Motor neuron (in vitro differentiated cells): ENCODE measurements at regions not wholly inside any gene's neighbourhood (a gene's known extent, or its start where the extent isn't known, plus 50 kb on each side); places are given as distances from the start of the nearest gene placed in this dataset.
A peak's percentile ranks its signal among the peaks of the same experiment; 100 is the strongest.

Experiments
- ATAC-seq, 8 experiments: fragments of 200-7000 bp; cut with Tn5 transposase; replicated peaks in 6 of 8; 2 replicates each; pipeline ENCODE4 v1.8.0; 2021; ENCODE audit warnings: mild to moderate bottlenecking in 8 of 8, moderate library complexity in 8 of 8
- H3K27ac ChIP-seq, 2 donors: fragments of 250-450 bp; sonication (Bioruptor Pico); 2 replicates each; pipeline ENCODE4 v1.9.0; 2021; ENCODE audit warnings: antibody characterized with exemption in 2 of 2, mild to moderate bottlenecking in 2 of 2, moderate library complexity in 1 of 2
- H3K4me1 ChIP-seq, 2 donors: fragments of 250-450 bp; sonication (Bioruptor Pico); replicated peaks in 1 of 2; 2 replicates each; pipeline ENCODE4 v1.6.1; 2021; ENCODE audit warnings: antibody characterized with exemption in 2 of 2, mild to moderate bottlenecking in 2 of 2, moderate library complexity in 1 of 2
- H3K4me3 ChIP-seq, 5 donors: fragments of 250-450 bp; sonication (Bioruptor Pico); 2 replicates each; pipeline ENCODE4 v1.9.0; 2021; ENCODE audit warnings: antibody characterized with exemption in 5 of 5, mild to moderate bottlenecking in 5 of 5, moderate library complexity in 4 of 5
- WGBS, 10 experiments: fragments of 450-650 bp; shearing (Covaris generic); methylation state at CpG; one replicate each; pipeline ENCODE4 v1.0.0; 2022; 5-methylcytosine and 5-hydroxymethylcytosine counted together
- in situ Hi-C, 9 experiments: fragments of 400-800 bp; cut with MboI; loops; one replicate each; pipeline ENCODE4 v1.15.0; 2021; ENCODE audit warnings: low sequenced_read_pairs in 9 of 9, low pct_unique_long_range_greater_than_20kb in 2 of 9; ENCODE audit not compliant: unreplicated experiment in 9 of 9

GRCh38 chr12:115598871-115599811, 678.4 kb downstream of the MED13L start:
- ATAC-seq, result peak in 6 of 8 experiments; percentile 30 to 91 (median 88)
- WGBS, 10 experiments, result 4 to 100% (median 80%) methylated on average over 1 to 12 of the region's 43 CpGs; no CpG with 5 or more reads in 3 of the 10 experiments
- Histone ChIP-seq H3K27ac (peak overlapping the region in 1 of 2 donors; percentile 70), H3K4me3 (peak overlapping the region in 1 of 5 donors; percentile 6), H3K4me1 (peaks cover 9 to 12% of the 10 kb centered on the region in 2 donors)
- in situ Hi-C loops, result no loop called here

GRCh38 chr12:115597157-115597712, 680.3 kb downstream of the MED13L start:
- peak in 3 of 8 experiments; percentile 52 to 61 (median 59) for ATAC-seq
- Histone ChIP-seq H3K4me3 (no peak overlapping the region), H3K4me1 (peaks cover 9 to 12% of the 10 kb centered on the region in 2 donors), H3K27ac (no peak overlapping the region)
- in situ Hi-C loops, result no loop called here
- 0 to 100% (median 45%) methylated on average over 1 to 3 of the region's 3 CpGs; no CpG with 5 or more reads in 2 of the 10 experiments for WGBS, 10 experiments

- Histone ChIP-seq H3K4me1 (no peaks in the 10 kb centered on the region), H3K4me3 (no peak overlapping the region), H3K27ac (no peak overlapping the region)
- in situ Hi-C loops, result no loop called here
- WGBS, 10 experiments, result 56 to 100% (median 71%) methylated on average over 2 to 7 of the region's 9 CpGs; no CpG with 5 or more reads in 4 of the 10 experiments
- no peak for ATAC-seq
Observed at GRCh38 chr12:115588131-115588530, 689.4 kb downstream of the MED13L start.

GRCh38 chr12:115584156-115584555, 693.3 kb downstream of the MED13L start:
- no peak overlapping the region for H3K27ac ChIP-seq
- H3K4me1 ChIP-seq, result no peaks in the 10 kb centered on the region
- ATAC-seq, result no peak
- in situ Hi-C loops, result no loop called here
- 17 to 100% (median 80%) methylated on average over 1 of the region's 2 CpGs; no CpG with 5 or more reads in 5 of the 10 experiments for WGBS, 10 experiments
- H3K4me3 ChIP-seq, result no peak overlapping the region

- WGBS, 10 experiments, result 63 to 94% (median 73%) methylated on average over 2 to 10 of the region's 10 CpGs; no CpG with 5 or more reads in 2 of the 10 experiments
- in situ Hi-C loops, result no loop called here
- no peak overlapping the region for H3K27ac ChIP-seq
- no peak for ATAC-seq
- no peak overlapping the region for H3K4me3 ChIP-seq
- H3K4me1 ChIP-seq, result no peaks in the 10 kb centered on the region
Observed at GRCh38 chr12:115583591-115583990, 693.9 kb downstream of the MED13L start.

- ATAC-seq, result no peak
- Histone ChIP-seq H3K4me1 (no peaks in the 10 kb centered on the region), H3K4me3 (no peak overlapping the region), H3K27ac (no peak overlapping the region)
- in situ Hi-C loops, result no loop called here
- WGBS, 10 experiments, result 30 to 91% (median 61%) methylated on average over 2 to 6 of the region's 6 CpGs; no CpG with 5 or more reads in 4 of the 10 experiments
Observed at GRCh38 chr12:115577401-115577800, 700.1 kb downstream of the MED13L start.

GRCh38 chr12:115574826-115575225, 702.7 kb downstream of the MED13L start:
- H3K4me3 ChIP-seq, result no peak overlapping the region
- no peak overlapping the region for H3K27ac ChIP-seq
- H3K4me1 ChIP-seq, result no peaks in the 10 kb centered on the region
- in situ Hi-C loops, result no loop called here
- ATAC-seq, result no peak
- WGBS, 10 experiments, result 40 to 83% (median 80%) methylated on average over 1 to 7 of the region's 7 CpGs; no CpG with 5 or more reads in 3 of the 10 experiments

GRCh38 chr12:115572440-115572839, 705.1 kb downstream of the MED13L start:
- WGBS, 10 experiments, result 82 to 100% (median 97%) methylated on average over 2 of the region's 2 CpGs; no CpG with 5 or more reads in 4 of the 10 experiments
- H3K27ac ChIP-seq, result no peak overlapping the region
- no peaks in the 10 kb centered on the region for H3K4me1 ChIP-seq
- no peak overlapping the region for H3K4me3 ChIP-seq
- in situ Hi-C loops, result no loop called here
- ATAC-seq, result no peak

GRCh38 chr12:115571446-115571845, 706.0 kb downstream of the MED13L start:
- no peak for ATAC-seq
- Histone ChIP-seq H3K4me1 (no peaks in the 10 kb centered on the region), H3K27ac (no peak overlapping the region), H3K4me3 (no peak overlapping the region)
- WGBS, 10 experiments, result 59 to 100% (median 80%) methylated on average over 1 to 8 of the region's 8 CpGs; no CpG with 5 or more reads in 2 of the 10 experiments
- in situ Hi-C loops, result no loop called here

- no peak for ATAC-seq
- Histone ChIP-seq H3K4me3 (no peak overlapping the region), H3K27ac (no peak overlapping the region), H3K4me1 (no peaks in the 10 kb centered on the region)
- 80 to 100% (median 94%) methylated on average over 1 to 2 of the region's 2 CpGs; no CpG with 5 or more reads in 1 of the 10 experiments for WGBS, 10 experiments
- in situ Hi-C loops, result no loop called here
Observed at GRCh38 chr12:115571027-115571426, 706.5 kb downstream of the MED13L start.

- in situ Hi-C loops, result no loop called here
- 67 to 96% (median 81%) methylated on average over 3 to 20 of the region's 27 CpGs; no CpG with 5 or more reads in 3 of the 10 experiments for WGBS, 10 experiments
- ATAC-seq, result peak in 5 of 8 experiments; percentile 14 to 72 (median 57)
- no peak overlapping the region for H3K27ac ChIP-seq
- H3K4me3 ChIP-seq, result peak overlapping the region in 1 of 5 donors; percentile 9
- H3K4me1 ChIP-seq, result no peaks in the 10 kb centered on the region
Observed at GRCh38 chr12:115570069-115570777, 707.3 kb downstream of the MED13L start.

GRCh38 chr12:115569345-115570068, 708.0 kb downstream of the MED13L start:
- peak overlapping the region in 1 of 5 donors; percentile 9 for H3K4me3 ChIP-seq
- no peaks in the 10 kb centered on the region for H3K4me1 ChIP-seq
- 0 to 100% (median 72%) methylated on average over 1 to 7 of the region's 9 CpGs for WGBS, 10 experiments
- ATAC-seq, result peak in 5 of 8 experiments; percentile 9 to 95 (median 36)
- in situ Hi-C loops, result no loop called here
- no peak overlapping the region for H3K27ac ChIP-seq
